ENCODE measurements at regions not wholly inside any gene's neighbourhood (a gene's known extent, or its start where the extent isn't known, plus 50 kb on each side); places are given as distances from the start of the nearest gene placed in this dataset.

GRCh38 chr20:40855269-40855668 lies 166.2 kb upstream of the MAFB start:
- TF ChIP-seq CTCF (conservative IDR thresholded peaks at IDR 0.05; ENCODE audit: low read depth, low read length): no peak
- Histone ChIP-seq H3K4me1 (ENCODE audit: low read depth, poor library complexity, severe bottlenecking) (no peaks in the 10 kb centered on the region), H3K27ac (no peak overlapping the region), H4K20me1 (ENCODE audit: insufficient read depth) (no peaks in the 10 kb centered on the region), H2AFZ (ENCODE audit: low read depth) (no peak overlapping the region), H3K9ac (no peak overlapping the region), H3K36me3 (ENCODE audit: insufficient read depth) (no peaks in the 10 kb centered on the region), H3K79me2 (ENCODE audit: insufficient read depth, low read depth) (no peaks in the 10 kb centered on the region), H3K4me2 (no peak overlapping the region), H3K27me3 (ENCODE audit: insufficient read depth, low read depth) (no peaks in the 10 kb centered on the region), H3K4me3 (IDR thresholded peaks at IDR 0.05; ENCODE audit: insufficient read depth, low read depth, low read length) (no peak overlapping the region)

GRCh38 chr20:40856653-40857052 lies 167.6 kb upstream of the MAFB start:
- no peak for TF ChIP-seq CTCF (conservative IDR thresholded peaks at IDR 0.05; ENCODE audit: low read depth, low read length)
- Histone ChIP-seq H3K79me2 (ENCODE audit: insufficient read depth, low read depth) (no peaks in the 10 kb centered on the region), H3K4me3 (IDR thresholded peaks at IDR 0.05; ENCODE audit: insufficient read depth, low read depth, low read length) (no peak overlapping the region), H3K36me3 (ENCODE audit: insufficient read depth) (no peaks in the 10 kb centered on the region), H3K4me2 (no peak overlapping the region), H2AFZ (ENCODE audit: low read depth) (no peak overlapping the region), H4K20me1 (ENCODE audit: insufficient read depth) (no peaks in the 10 kb centered on the region), H3K27me3 (ENCODE audit: insufficient read depth, low read depth) (no peaks in the 10 kb centered on the region), H3K4me1 (ENCODE audit: low read depth, poor library complexity, severe bottlenecking) (no peaks in the 10 kb centered on the region), H3K27ac (no peak overlapping the region), H3K9ac (no peak overlapping the region)

GRCh38 chr20:40860487-40860902 lies 168.1 kb upstream of the TOP1 start:
- no peak overlapping the region for H3K4me3 ChIP-seq (IDR thresholded peaks at IDR 0.05; ENCODE audit: insufficient read depth, low read depth, low read length)
- TF ChIP-seq CTCF (conservative IDR thresholded peaks at IDR 0.05; ENCODE audit: low read depth, low read length): no peak
- H3K79me2 ChIP-seq (ENCODE audit: insufficient read depth, low read depth): no peaks in the 10 kb centered on the region
- no peaks in the 10 kb centered on the region for H3K36me3 ChIP-seq (ENCODE audit: insufficient read depth)
- H3K4me1 ChIP-seq (ENCODE audit: low read depth, poor library complexity, severe bottlenecking): no peaks in the 10 kb centered on the region
- H3K9ac ChIP-seq: no peak overlapping the region
- no peak overlapping the region for H2AFZ ChIP-seq (ENCODE audit: low read depth)
- no peaks in the 10 kb centered on the region for H4K20me1 ChIP-seq (ENCODE audit: insufficient read depth)
- H3K27ac ChIP-seq: no peak overlapping the region
- H3K27me3 ChIP-seq (ENCODE audit: insufficient read depth, low read depth): no peaks in the 10 kb centered on the region
- no peak overlapping the region for H3K4me2 ChIP-seq

- Histone ChIP-seq H3K4me1 (ENCODE audit: low read depth, poor library complexity, severe bottlenecking) (no peaks in the 10 kb centered on the region), H3K4me3 (IDR thresholded peaks at IDR 0.05; ENCODE audit: insufficient read depth, low read depth, low read length) (no peak overlapping the region), H4K20me1 (ENCODE audit: insufficient read depth) (no peaks in the 10 kb centered on the region), H3K79me2 (ENCODE audit: insufficient read depth, low read depth) (no peaks in the 10 kb centered on the region), H3K36me3 (ENCODE audit: insufficient read depth) (no peaks in the 10 kb centered on the region), H3K27me3 (ENCODE audit: insufficient read depth, low read depth) (no peaks in the 10 kb centered on the region), H3K27ac (no peak overlapping the region), H3K9ac (no peak overlapping the region), H3K4me2 (no peak overlapping the region), H2AFZ (ENCODE audit: low read depth) (no peak overlapping the region)
- TF ChIP-seq CTCF (conservative IDR thresholded peaks at IDR 0.05; ENCODE audit: low read depth, low read length): no peak
These were observed 167.1 kb upstream of the TOP1 start for GRCh38 chr20:40861427-40862008.
